ENCODE measurements at regions not wholly inside any gene's neighbourhood (a gene's known extent, or its start where the extent isn't known, plus 50 kb on each side); places are given as distances from the start of the nearest gene placed in this dataset.

DNA sequence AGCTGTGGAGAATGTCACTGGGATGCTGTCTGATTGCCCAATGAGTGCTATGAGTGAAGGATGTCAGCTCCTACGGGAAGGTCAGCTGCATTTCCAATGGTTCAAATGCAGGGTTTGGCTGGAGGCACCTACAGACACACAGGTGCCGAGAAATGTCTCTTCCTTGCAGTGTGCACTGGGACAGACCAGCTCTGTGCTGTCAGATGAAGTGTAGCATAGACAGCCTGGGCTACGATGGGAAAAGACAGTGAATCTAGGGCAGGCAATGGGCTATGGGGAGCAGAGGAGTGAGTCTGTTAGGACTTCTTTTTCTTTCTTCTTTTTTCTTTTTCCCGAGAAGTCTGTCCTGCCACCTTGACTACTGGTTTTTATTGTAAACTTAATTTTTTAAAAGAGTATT lies 223.1 kb upstream of the EOMES start:
- TF ChIP-seq POLR2A (IDR thresholded peaks at IDR 0.05) (no peak), CTCF (IDR thresholded peaks at IDR 0.05) (no peak), EP300 (IDR thresholded peaks at IDR 0.05) (no peak), POLR2AphosphoS5 (IDR thresholded peaks at IDR 0.05) (no peak)
